GM19395 (cell line): ENCODE measurements at regions not wholly inside any gene's neighbourhood (a gene's known extent, or its start where the extent isn't known, plus 50 kb on each side); places are given as distances from the start of the nearest gene placed in this dataset.
A peak's percentile ranks its signal among the peaks of the same experiment; 100 is the strongest.
"Not testable (repeated sequence)": the region's sequence is repeated elsewhere in the genome, so short reads cannot be mapped to it uniquely, and the experiment has no call there.

Experiments
- ATAC-seq: cut with Tn5 transposase; IDR thresholded peaks from one replicate; pipeline ENCODE4 v1.9.1; 2021; ENCODE audit warnings: mild to moderate bottlenecking, moderate library complexity; ENCODE audit not compliant: unreplicated experiment

GRCh38 chr6:137933696-137934095, 66.6 kb downstream of the TNFAIP3 start:
- no peak for ATAC-seq

- ATAC-seq = no peak
Observed at GRCh38 chr6:137936798-137937197, 69.7 kb downstream of the TNFAIP3 start.

GRCh38 chr6:137937834-137938233, 70.8 kb downstream of the TNFAIP3 start:
- ATAC-seq = no peak

GRCh38 chr6:137938770-137939379, 71.8 kb downstream of the TNFAIP3 start:
- ATAC-seq = no peak

DNA sequence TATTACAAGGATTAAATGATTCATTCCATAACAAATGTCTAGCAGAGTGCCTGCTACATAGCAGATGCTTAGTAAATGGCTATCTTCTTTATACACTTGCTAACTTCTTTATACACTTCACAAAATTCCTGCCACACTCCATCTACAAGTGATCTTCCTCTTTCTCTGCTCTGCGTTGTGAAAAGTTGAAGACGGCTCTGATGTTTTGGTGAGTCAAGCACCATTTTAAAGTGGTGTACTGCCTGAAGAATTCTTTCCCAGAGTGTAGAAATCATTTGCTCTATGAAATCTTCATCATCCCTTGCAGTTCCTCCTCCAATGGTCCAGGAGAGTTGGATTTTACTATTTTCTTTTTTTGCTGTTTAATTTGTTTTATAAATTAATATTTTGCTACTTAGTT, 74.9 kb downstream of the TNFAIP3 start:
- no peak for ATAC-seq

GRCh38 chr6:137942736-137943135, 75.7 kb downstream of the TNFAIP3 start:
- ATAC-seq = no peak

- not testable (repeated sequence) for ATAC-seq
Observed at GRCh38 chr6:137944381-137944780, 77.3 kb downstream of the TNFAIP3 start.

GRCh38 chr6:137944793-137945498, 77.9 kb downstream of the TNFAIP3 start:
- no peak for ATAC-seq

DNA sequence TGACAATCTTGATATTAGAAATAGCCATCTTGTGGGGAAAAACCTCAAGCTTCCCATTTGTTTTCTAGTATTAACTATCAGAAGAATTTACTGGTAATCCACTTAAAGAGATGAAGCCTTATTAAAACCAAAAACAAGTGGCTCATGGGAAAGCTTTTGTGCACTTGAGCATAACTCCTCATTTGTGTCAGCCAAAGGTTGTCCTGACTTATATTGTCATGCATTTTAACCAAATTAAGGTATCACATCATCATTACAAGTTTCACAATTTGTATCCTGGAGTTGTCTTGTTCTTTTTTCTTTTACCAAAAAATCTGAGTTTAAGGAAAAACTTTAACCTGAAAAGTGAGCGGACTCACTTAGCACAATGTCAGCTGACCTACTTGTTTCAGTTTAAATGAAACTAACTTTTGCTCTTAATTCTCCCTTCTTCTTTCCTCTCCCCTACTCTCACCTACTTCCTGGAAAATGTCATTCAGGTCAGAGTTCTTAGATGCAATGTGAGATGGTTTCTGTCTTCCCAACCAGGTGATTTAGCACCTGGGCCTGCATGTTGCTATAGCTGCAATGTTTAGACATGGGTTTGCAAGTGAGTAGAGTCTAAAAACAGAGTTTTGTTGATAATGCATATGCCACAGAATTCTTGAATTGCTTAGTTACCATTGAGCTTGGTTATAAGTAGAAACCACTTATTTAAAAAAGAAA, 82.8 kb downstream of the TNFAIP3 start:
- ATAC-seq = peak; percentile 46

GRCh38 chr6:137950581-137950980, 83.5 kb downstream of the TNFAIP3 start:
- peak; percentile 52 for ATAC-seq

GRCh38 chr6:137951064-137951597, 84.1 kb downstream of the TNFAIP3 start:
- peak; percentile 65 for ATAC-seq

DNA sequence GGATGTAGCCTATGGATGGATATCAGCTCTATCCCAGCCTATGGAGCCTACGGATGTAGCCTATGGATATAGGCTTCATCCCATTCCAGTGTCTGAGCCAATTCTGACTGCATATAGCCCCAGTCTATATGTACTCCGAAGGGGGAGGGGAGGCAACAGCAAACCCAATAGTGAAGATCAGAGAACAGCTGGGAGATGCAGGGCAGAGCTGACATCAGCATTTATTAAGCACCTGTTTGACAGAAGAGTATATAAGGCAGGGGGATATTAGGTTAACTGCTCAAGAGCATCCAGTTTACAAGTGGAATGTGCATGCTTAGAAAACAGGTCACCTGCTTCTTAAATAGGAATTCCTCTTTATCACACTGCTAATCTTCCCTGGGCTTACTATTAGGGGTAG, 85.2 kb downstream of the TNFAIP3 start:
- no peak for ATAC-seq

DNA sequence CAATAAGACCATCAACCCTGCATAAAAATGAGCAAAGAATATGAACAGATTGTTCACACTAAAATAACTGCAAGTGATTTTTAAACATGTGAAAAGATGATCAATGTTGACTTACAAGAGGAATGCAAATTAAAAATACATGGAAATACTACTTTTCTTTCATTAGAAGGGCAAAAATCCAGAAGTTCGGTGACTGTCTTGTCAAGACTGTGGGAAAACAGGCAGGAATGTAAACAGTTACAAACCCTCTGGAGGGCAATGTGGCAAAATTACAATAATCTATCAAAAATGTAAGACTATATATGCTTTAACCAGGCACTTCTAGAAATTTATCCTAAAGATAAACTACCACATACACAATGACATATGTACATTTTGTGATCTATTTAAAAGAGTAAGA, 86.7 kb downstream of the TNFAIP3 start:
- no peak for ATAC-seq

- ATAC-seq = no peak
Observed at GRCh38 chr6:137954253-137954652, 87.2 kb downstream of the TNFAIP3 start.

- ATAC-seq = no peak
Observed at GRCh38 chr6:137956098-137956488, 89.0 kb downstream of the TNFAIP3 start.

DNA sequence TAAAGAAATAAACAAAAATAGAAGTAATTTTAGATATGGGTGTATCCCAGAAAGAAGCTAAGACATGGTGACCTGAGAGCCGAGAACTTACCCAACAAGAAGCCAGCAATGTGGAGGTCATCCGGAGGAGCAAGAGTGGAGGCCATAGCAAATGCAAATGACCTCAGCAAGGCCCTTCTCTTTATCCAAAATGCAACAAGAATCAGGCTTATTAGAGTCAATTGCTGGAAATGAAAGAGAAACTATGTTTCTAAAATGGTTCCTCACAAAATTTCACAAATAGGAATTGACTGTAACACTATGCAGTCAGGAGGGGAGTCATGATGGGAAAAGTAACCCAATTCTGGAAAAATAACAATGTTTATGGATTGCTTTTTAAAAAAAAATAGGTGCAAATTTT, 90.4 kb downstream of the TNFAIP3 start:
- ATAC-seq = no peak

DNA sequence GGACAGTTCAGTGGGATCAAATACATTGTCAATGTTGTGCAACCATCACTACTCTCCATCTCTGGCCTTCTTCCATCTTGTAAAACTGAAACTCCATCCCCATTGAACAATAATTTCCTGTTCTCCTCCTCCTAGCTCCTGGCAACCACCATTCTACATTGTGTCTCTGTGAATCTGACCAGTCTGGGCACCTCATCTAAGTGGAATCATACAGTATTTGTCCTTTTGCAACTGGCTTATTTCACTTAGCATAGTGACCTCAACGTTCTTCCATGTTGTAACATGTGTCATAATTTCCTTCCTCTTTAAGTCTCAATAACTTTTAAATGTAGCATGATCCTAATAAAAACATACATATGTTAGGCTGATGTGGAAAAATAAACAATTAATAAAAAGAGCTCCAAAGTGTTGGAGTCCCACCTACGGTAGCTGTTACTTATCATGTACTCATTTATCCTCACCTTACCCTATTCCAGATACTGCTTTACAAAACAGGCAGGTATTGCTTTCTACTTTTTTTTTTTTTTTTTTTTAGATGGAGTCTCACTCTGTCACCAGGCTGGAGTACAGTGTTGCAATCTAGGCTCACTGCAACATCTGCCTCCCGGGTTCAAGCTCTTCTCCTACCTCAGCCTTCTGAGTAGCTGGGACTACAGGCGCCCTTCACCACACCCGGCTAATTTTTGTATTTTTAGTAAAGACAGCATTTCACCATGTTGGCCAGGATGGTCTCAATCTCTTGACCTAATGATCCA, 91.9 kb downstream of the TNFAIP3 start:
- no peak for ATAC-seq

DNA sequence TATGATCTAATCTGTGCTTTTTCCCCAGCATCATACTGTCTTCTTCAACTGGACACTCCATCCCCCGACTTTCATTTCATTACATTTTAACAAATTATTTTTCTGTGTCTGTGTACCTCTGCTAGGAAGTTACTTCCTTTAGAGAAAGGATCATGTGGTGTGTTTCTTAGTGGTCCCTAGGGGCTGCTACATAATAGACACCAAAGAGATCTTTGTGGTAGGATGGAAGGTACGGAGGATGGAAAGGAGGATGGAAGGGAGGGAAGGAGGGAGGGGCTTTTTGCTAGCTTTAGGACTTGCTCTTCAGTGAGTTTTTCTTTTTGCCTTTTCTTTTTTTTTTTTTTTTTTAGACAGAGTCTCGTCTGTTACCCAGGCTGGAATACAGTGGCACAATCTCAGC, 95.7 kb downstream of the TNFAIP3 start:
- ATAC-seq = no peak

DNA sequence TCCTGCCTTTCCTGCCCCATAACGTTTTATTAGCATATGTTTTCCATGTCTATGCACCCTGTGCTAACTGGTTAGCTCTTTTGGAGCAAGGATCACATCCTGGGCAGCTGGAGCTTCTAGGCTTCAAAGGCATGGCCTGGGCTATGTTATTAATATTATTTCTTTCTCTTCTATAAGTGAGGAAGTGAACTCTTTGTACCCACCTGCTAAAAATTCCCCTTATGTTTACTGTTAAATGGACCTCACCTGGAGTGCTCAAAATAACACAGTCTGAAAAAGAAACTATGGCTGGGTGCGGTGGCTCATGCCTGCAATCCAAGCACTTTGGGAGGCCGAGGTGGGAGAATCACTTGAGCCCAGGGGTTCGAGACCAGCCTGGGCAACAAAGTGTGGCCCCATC, 97.8 kb downstream of the TNFAIP3 start:
- no peak for ATAC-seq

DNA sequence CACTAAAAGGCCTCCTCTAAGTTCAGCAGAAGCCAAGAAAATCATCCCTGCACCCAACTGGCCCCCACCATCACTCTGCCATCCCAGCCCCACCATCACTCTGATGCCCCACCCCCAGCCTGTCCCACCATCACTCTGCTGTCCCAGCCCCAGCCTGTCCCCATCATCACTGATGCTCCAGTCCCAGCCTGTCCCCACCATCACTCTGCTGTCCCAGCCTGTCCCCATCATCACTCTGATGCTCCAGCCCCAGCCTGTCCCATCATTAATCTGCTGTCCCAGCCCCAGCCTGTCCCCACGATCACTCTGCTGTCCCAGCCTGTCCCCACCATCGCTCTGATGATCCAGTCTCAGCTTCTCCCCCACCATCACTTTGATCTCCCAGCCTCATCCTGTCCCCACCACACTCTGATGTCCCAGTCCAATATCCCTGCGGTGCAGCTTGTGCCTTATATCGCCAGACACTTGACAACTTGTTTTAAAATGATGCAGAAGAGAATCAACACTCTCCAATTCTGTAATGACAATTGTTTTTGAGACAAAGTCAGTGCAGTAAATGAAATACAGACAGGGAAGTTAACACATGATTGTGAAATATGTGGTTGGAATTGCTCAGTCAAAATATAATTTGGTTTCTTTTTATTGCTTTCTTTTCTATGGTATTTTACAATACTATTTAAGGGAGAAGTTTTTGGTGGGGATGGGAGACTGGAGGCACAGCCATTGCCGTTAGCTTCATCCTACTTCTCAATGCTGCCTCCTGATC, 100.8 kb downstream of the TNFAIP3 start:
- no peak for ATAC-seq

DNA sequence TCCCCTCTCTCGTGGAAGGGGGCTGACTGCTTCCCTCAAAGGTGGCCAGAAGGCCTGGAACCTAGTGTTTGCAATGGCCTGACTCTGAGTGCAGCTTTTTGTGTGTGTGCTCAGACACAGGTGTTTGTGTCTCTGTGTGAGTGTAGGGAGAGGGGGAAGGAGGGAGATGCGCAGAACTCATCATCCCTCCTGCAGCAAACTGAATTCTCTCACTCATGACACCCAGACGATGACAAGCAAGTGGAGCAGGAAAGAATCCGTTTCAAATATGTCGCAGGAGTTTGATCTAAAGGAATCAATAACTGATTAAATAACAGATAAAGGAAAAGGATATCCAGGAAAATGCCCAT, 101.4 kb downstream of the TNFAIP3 start:
- ATAC-seq = no peak
